ENCODE measurements at regions not wholly inside any gene's neighbourhood (a gene's known extent, or its start where the extent isn't known, plus 50 kb on each side); places are given as distances from the start of the nearest gene placed in this dataset.

DNA sequence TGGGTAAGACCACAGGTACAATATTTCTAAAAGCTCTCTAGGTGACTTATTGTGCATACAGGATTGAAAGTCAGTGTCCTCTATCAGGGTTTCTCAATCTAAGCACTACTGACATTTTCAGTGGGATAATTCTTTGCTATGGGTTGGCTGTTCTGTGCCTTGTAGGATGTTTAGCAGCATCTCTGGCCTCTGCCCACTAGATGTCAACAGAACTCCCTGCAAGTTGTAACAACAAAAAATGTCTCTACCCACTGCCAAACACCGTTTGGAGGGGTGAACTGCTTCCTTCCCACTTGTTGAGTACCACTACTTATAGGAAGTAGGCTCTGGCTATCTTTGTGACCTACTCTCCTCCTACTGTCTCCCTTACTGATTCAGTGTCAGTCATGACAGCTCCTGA lies 90.1 kb upstream of the ZRANB2 start:
- DNase-seq = no peak

DNA sequence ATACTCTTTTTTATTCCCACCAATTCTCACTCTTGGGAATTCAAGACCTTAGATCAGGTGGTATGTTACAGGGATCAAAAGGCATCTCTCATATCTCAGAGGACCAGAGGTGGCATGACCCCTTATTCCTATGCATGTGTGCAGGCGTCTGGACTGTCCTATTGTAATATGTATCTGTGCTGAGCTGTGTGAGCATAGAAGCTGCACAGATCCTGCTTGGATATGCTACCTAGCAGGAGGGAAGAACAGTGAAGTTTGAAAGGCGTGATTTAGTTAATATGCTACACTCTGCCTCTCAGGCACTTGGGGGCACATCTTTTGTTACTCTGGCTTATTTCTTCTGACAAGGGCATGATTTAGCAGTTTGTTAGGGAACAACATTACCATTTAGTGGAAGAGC lies 86.7 kb upstream of the ZRANB2 start:
- no peak for DNase-seq

DNA sequence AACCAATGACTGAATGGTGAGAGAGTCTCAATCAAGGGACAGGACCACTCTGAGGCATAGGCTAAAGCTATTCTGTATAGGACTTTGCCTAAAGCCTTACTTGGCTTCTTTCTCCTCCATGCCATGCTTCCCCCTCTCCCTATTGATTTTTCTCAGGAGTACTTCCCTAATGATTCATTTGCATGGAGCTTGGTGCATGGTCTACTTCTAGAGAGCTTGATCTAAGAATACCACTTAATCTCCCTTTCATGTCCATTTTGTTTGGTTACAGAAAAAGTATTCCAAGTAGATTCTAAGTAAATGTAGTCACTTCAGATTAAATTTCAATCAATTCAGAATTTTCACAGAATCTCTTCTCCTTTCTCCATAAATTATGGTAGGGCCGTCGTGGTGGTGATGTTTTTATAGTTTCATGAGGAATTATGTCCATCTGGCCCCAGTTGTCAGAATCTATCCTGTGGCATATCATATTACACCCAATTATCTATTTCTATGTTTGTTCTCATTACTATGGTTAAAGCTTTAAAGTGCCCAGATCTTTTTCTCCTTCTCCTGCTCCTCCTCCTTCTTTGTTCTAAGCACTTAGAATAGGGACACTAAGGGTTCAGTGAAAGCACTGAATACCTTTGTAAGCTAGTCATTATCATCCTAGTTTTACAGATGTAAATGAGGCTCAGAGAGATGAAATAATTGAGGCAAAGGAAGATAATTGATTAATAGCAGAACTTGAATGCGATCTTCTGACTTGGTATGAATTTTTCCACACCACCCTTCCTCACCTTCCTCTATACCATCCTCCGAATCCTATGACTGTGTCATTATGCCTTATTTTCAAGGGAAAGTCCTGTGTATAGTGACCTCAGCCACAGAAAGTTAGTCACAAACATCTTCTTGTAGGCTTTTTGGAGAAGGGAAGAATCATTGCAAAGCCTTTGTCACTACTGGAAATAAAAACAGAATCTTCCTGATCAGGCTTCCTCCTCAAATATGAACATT lies 85.6 kb upstream of the ZRANB2 start:
- DNase-seq = no peak

DNA sequence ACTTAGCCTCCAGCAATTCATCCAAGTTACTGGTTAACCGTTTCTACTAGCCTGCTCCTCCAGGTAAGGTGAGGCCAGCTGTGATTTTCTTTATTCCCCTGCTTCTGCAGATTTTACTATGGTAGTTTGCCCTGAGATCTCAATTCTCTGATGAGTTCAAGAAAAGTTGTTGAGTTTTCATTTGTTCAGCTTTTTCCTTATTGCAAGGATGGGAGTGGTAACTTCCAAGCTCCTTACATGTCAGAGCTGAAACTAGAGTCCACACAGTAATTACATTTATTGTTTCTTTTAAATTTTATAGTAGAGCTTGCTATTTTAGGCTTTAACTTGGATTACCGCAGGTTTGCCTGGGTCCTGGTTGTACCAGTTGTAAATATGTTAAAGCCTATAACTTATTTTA lies 76.9 kb upstream of the ZRANB2 start:
- DNase-seq = no peak

DNA sequence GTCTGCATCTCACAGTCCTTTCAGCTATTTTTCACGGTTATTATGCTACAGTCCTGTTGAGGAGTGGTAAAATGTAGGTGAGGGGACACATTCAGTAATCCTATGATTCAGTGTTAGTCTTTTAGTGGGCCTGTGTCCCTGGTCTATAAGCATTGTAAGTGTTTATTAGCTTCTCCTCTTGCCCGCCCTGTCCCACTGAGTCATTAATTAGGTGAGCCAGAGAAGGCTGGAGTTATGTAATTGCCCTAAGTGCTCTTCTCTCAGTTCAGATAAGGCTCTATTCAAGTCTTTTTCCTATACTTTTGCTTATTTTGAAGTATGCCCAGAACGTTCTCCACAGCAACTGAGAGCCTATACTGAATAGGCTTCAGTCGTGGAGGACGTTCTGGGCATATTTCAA lies 76.3 kb upstream of the ZRANB2 start:
- no peak for DNase-seq

DNA sequence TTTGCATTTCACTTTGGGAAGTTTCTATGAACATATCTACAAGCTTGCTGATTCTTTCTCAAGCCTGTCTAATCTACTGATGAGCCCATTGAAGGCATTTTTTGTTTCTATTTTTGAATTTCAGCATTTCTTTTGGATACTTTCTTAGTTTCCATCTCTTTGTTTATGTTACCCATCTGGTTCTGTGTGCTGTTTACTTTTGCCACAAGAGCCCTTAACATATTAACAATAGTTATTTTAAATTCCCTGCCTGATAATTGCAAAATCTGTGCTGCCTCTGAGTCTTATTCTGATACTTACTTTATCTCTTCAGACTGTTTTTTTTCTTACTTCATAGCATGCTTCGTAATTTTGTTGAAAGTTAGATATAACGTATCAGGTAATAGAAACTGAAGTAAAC lies 75.8 kb upstream of the ZRANB2 start:
- DNase-seq = no peak

DNA sequence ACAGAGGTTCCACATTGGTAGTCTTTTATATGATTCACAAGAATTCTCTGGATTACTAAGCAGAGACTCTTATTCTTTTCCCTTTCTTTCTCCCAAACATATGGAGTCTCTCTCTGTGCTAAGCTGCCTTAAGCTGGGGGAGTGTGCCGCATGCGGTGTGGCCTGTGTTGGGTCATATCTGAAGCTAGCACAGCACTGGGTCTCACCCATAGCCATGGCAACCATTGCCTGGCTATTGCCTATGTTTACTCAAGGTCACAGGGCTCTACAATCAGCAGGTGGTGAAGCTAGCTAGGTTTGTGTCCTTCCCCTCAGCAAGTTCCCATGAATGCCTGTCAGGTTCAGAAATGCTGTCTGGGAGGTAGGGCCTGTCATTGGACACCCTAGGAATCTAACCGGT lies 73.6 kb upstream of the ZRANB2 start:
- no peak for DNase-seq

DNA sequence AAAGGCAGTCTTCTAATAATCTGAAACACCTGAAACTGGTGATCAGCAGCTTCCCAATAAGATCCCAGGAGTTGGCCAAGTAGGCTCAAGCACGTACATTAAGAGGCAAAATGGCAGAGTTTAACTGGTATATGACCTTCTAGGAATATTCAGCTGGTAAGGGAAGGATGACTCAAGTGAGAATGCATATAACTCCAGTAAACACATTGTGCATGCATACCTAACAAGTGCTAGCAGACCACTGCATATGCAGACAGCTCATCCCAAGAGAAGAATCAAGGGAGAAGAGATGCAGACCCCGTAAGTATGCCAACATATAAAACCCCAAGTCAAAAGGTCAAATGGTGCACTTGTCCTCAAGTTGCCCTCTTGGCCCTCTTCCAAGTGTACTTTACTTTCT lies 73.0 kb upstream of the ZRANB2 start:
- DNase-seq = no peak

DNA sequence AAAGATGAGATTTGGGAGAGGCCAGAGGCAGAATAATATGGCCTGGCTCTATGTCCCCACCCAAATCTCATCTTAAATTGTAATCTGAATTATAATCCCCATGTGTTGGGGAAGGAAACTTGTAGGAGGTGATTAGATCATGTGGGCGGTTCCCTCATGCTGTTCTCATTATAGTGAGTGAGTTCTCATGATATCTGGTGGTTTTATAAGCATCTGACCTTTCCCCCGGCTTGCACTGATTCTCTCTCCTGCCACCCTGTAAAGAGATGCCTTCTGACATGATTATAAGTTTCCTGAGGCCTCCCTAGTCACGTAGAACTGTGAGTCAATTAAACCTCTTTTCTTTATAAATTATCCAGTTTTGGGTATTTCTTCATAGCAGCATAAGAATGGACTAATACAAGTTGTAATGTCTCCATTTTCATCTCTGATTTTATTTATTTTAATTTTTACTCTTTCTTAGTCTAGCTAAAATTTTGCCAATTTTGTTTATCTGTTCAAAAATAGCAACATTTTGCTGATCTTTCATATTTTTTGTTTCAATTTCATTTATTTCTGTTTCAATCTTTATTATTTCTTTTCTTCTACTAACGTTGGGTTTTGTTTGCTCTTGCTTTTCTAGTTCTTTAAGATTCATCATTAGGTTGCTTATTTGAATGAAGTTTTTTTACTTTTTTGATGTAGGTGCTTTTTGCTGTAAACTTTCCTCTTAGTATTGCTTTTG lies 67.0 kb upstream of the ZRANB2 start:
- no peak for DNase-seq

DNA sequence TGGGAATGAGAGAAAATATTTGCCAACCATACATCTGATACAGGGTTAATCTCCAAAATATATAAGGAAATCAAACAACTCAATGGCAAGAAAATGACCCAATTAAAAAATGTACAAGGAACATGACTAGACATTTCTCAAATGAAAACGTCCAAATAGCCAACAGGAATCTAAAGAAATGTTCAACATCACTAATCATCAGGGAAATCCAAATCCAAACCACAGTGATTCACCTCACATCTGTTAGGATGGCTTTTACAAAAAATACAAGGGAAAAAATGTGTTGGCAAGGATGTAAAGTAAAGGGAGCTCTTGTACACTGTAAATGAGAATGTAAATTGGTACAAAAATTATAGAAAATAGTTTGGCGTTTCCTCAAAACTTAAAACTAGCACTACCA lies 54.7 kb upstream of the ZRANB2 start:
- DNase-seq = no peak

Measured in DMS79 (cell line).